OCI-LY7 (cell line): ENCODE measurements at regions not wholly inside any gene's neighbourhood (a gene's known extent, or its start where the extent isn't known, plus 50 kb on each side); places are given as distances from the start of the nearest gene placed in this dataset.
"Not testable (repeated sequence)": the region's sequence is repeated elsewhere in the genome, so short reads cannot be mapped to it uniquely, and the experiment has no call there.

ENCODE experiments used
- EZH2phosphoT487 ChIP-seq: fragments of 200-600 bp; sonication (generic); IDR thresholded peaks from 2 replicates; pipeline ENCODE4 v1.6.1; 2018; ENCODE audit warnings: low read depth, borderline replicate concordance, mild to moderate bottlenecking, mixed run types, antibody characterized with exemption, low read length, moderate library complexity, mixed read lengths
- TF ChIP-seq, protein P1 (sequence below): fragments of 200-600 bp; sonication (generic); conservative IDR thresholded peaks from 2 replicates; pipeline ENCODE4 v1.5.1; 2014; ENCODE audit warnings: mild to moderate bottlenecking, antibody characterized with exemption, low read length, moderate library complexity, mixed read lengths

DNA sequence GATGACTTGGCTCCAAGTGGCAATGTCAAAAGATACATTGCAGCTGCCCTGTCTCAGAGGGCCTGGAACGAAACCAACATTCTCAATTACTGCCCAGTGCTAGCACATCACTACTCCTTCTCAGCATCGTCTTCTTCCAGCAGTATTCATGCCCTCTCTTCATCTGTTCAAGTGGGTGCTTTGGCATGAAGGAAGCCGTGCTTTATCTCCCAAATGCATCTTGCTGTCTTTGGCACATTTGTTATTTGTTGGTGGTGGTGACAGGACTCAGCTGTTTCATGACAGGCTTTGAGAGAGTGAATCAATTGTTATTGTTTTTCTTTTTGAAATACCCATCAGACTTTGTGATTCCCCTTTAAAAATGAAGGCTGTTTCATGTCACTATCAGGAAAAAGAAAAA lies 1506.4 kb downstream of the KHDRBS2 start:
- TF ChIP-seq, protein P1, sequence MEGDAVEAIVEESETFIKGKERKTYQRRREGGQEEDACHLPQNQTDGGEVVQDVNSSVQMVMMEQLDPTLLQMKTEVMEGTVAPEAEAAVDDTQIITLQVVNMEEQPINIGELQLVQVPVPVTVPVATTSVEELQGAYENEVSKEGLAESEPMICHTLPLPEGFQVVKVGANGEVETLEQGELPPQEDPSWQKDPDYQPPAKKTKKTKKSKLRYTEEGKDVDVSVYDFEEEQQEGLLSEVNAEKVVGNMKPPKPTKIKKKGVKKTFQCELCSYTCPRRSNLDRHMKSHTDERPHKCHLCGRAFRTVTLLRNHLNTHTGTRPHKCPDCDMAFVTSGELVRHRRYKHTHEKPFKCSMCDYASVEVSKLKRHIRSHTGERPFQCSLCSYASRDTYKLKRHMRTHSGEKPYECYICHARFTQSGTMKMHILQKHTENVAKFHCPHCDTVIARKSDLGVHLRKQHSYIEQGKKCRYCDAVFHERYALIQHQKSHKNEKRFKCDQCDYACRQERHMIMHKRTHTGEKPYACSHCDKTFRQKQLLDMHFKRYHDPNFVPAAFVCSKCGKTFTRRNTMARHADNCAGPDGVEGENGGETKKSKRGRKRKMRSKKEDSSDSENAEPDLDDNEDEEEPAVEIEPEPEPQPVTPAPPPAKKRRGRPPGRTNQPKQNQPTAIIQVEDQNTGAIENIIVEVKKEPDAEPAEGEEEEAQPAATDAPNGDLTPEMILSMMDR, result not testable (repeated sequence)
- TF ChIP-seq EZH2phosphoT487, result not testable (repeated sequence)
